ENCODE measurements at regions not wholly inside any gene's neighbourhood (a gene's known extent, or its start where the extent isn't known, plus 50 kb on each side); places are given as distances from the start of the nearest gene placed in this dataset.
A peak's percentile ranks its signal among the peaks of the same experiment; 100 is the strongest.

- TF ChIP-seq CTCF (conservative IDR thresholded peaks at IDR 0.05): no peak
- no peaks in the 10 kb centered on the region for H3K27me3 Mint-ChIP-seq (ENCODE audit: low read depth)
- peak overlapping the region; percentile 94 for H3K27ac Mint-ChIP-seq (ENCODE audit: unreplicated experiment)
- peaks cover 3% of the 10 kb centered on the region for H3K9me3 Mint-ChIP-seq
- no peaks in the 10 kb centered on the region for H3K36me3 Mint-ChIP-seq (ENCODE audit: low read depth)
- peaks cover 40% of the 10 kb centered on the region for H3K4me1 Mint-ChIP-seq
- no peak for DNase-seq (ENCODE audit: low read depth, low spot score)
- H3K4me3 Mint-ChIP-seq: peak overlapping the region; percentile 54
Measured at GRCh38 chr2:236928380-236929037, 157.2 kb upstream of the COPS8 start.

- no peak for TF ChIP-seq CTCF (conservative IDR thresholded peaks at IDR 0.05)
- no peak overlapping the region for H3K27ac Mint-ChIP-seq (ENCODE audit: unreplicated experiment)
- DNase-seq (ENCODE audit: low read depth, low spot score): no peak
Measured at GRCh38 chr2:236932831-236933361, 152.8 kb upstream of the COPS8 start.

GRCh38 chr2:236934166-236934565 is 151.5 kb upstream of the COPS8 start:
- TF ChIP-seq CTCF (conservative IDR thresholded peaks at IDR 0.05): no peak
- Mint-ChIP-seq H3K27ac (ENCODE audit: unreplicated experiment) (no peak overlapping the region), H3K36me3 (ENCODE audit: low read depth) (no peaks in the 10 kb centered on the region), H3K4me1 (peaks cover 6% of the 10 kb centered on the region), H3K4me3 (no peak overlapping the region), H3K9me3 (peaks cover 3% of the 10 kb centered on the region), H3K27me3 (ENCODE audit: low read depth) (no peaks in the 10 kb centered on the region)
- no peak for DNase-seq (ENCODE audit: low read depth, low spot score)

More at GRCh38 chr2:236932831-236933361, 152.8 kb upstream of the COPS8 start:
- no peak overlapping the region for H3K4me3 Mint-ChIP-seq
- H3K27me3 Mint-ChIP-seq (ENCODE audit: low read depth): no peaks in the 10 kb centered on the region
- no peaks in the 10 kb centered on the region for H3K36me3 Mint-ChIP-seq (ENCODE audit: low read depth)
- H3K4me1 Mint-ChIP-seq: peaks cover 16% of the 10 kb centered on the region
- peaks cover 3% of the 10 kb centered on the region for H3K9me3 Mint-ChIP-seq

- no peaks in the 10 kb centered on the region for H3K36me3 Mint-ChIP-seq (ENCODE audit: low read depth)
- no peak overlapping the region for H3K27ac Mint-ChIP-seq (ENCODE audit: unreplicated experiment)
- DNase-seq (ENCODE audit: low read depth, low spot score): no peak
- no peaks in the 10 kb centered on the region for H3K27me3 Mint-ChIP-seq (ENCODE audit: low read depth)
- H3K9me3 Mint-ChIP-seq: peaks cover 3% of the 10 kb centered on the region
- no peak overlapping the region for H3K4me3 Mint-ChIP-seq
- TF ChIP-seq CTCF (conservative IDR thresholded peaks at IDR 0.05): no peak
- H3K4me1 Mint-ChIP-seq: peaks cover 8% of the 10 kb centered on the region
Measured at GRCh38 chr2:236934656-236935055, 151.0 kb upstream of the COPS8 start.

GRCh38 chr2:236935083-236935482 is 150.6 kb upstream of the COPS8 start:
- no peaks in the 10 kb centered on the region for H3K27me3 Mint-ChIP-seq (ENCODE audit: low read depth)
- H3K4me3 Mint-ChIP-seq: no peak overlapping the region
- H3K36me3 Mint-ChIP-seq (ENCODE audit: low read depth): no peaks in the 10 kb centered on the region
- no peak for DNase-seq (ENCODE audit: low read depth, low spot score)
- H3K4me1 Mint-ChIP-seq: peaks cover 12% of the 10 kb centered on the region
- peak overlapping the region; percentile 68 for H3K27ac Mint-ChIP-seq (ENCODE audit: unreplicated experiment)
- no peak for TF ChIP-seq CTCF (conservative IDR thresholded peaks at IDR 0.05)
- H3K9me3 Mint-ChIP-seq: peaks cover 3% of the 10 kb centered on the region

All from neural crest cell (in vitro differentiated cells).